ENCODE measurements at regions not wholly inside any gene's neighbourhood (a gene's known extent, or its start where the extent isn't known, plus 50 kb on each side); places are given as distances from the start of the nearest gene placed in this dataset.

- no peak for TF ChIP-seq POLR2AphosphoS5 (IDR thresholded peaks at IDR 0.05; ENCODE audit: low read depth)
- no peak for TF ChIP-seq GABPA (IDR thresholded peaks at IDR 0.05; ENCODE audit: low read depth)
- TF ChIP-seq, protein P1, sequence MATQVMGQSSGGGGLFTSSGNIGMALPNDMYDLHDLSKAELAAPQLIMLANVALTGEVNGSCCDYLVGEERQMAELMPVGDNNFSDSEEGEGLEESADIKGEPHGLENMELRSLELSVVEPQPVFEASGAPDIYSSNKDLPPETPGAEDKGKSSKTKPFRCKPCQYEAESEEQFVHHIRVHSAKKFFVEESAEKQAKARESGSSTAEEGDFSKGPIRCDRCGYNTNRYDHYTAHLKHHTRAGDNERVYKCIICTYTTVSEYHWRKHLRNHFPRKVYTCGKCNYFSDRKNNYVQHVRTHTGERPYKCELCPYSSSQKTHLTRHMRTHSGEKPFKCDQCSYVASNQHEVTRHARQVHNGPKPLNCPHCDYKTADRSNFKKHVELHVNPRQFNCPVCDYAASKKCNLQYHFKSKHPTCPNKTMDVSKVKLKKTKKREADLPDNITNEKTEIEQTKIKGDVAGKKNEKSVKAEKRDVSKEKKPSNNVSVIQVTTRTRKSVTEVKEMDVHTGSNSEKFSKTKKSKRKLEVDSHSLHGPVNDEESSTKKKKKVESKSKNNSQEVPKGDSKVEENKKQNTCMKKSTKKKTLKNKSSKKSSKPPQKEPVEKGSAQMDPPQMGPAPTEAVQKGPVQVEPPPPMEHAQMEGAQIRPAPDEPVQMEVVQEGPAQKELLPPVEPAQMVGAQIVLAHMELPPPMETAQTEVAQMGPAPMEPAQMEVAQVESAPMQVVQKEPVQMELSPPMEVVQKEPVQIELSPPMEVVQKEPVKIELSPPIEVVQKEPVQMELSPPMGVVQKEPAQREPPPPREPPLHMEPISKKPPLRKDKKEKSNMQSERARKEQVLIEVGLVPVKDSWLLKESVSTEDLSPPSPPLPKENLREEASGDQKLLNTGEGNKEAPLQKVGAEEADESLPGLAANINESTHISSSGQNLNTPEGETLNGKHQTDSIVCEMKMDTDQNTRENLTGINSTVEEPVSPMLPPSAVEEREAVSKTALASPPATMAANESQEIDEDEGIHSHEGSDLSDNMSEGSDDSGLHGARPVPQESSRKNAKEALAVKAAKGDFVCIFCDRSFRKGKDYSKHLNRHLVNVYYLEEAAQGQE (IDR thresholded peaks at IDR 0.05; ENCODE audit: insufficient replicate concordance, low read depth): no peak
- TF ChIP-seq, protein P2, sequence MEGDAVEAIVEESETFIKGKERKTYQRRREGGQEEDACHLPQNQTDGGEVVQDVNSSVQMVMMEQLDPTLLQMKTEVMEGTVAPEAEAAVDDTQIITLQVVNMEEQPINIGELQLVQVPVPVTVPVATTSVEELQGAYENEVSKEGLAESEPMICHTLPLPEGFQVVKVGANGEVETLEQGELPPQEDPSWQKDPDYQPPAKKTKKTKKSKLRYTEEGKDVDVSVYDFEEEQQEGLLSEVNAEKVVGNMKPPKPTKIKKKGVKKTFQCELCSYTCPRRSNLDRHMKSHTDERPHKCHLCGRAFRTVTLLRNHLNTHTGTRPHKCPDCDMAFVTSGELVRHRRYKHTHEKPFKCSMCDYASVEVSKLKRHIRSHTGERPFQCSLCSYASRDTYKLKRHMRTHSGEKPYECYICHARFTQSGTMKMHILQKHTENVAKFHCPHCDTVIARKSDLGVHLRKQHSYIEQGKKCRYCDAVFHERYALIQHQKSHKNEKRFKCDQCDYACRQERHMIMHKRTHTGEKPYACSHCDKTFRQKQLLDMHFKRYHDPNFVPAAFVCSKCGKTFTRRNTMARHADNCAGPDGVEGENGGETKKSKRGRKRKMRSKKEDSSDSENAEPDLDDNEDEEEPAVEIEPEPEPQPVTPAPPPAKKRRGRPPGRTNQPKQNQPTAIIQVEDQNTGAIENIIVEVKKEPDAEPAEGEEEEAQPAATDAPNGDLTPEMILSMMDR (IDR thresholded peaks at IDR 0.05; ENCODE audit: insufficient read depth, low read length): no peak
- TF ChIP-seq SPI1 (IDR thresholded peaks at IDR 0.05; ENCODE audit: borderline replicate concordance, low read depth): no peak
- Histone ChIP-seq H3K27ac (replicated peaks) (no peak overlapping the region), H3K4me3 (replicated peaks; ENCODE audit: insufficient read depth, low read length) (no peak overlapping the region), H3K27me3 (ENCODE audit: insufficient read depth, poor library complexity, severe bottlenecking) (peaks cover 2% of the 10 kb centered on the region)
- no peak for DNase-seq (ENCODE audit: low read depth in 1 of 2, low spot score in 1 of 2)
Measured at GRCh38 chr10:132997517-132998265, 55.3 kb upstream of the CFAP46 start.

GRCh38 chr10:132996603-132997343, 54.4 kb upstream of the CFAP46 start:
- Histone ChIP-seq H3K27me3 (ENCODE audit: insufficient read depth, poor library complexity, severe bottlenecking) (peaks cover 2% of the 10 kb centered on the region), H3K27ac (replicated peaks) (no peak overlapping the region), H3K4me3 (replicated peaks; ENCODE audit: insufficient read depth, low read length) (no peak overlapping the region)
- no peak for DNase-seq (ENCODE audit: low read depth in 1 of 2, low spot score in 1 of 2)
- TF ChIP-seq SPI1 (IDR thresholded peaks at IDR 0.05; ENCODE audit: borderline replicate concordance, low read depth) (no peak), GABPA (IDR thresholded peaks at IDR 0.05; ENCODE audit: low read depth) (no peak), POLR2AphosphoS5 (IDR thresholded peaks at IDR 0.05; ENCODE audit: low read depth) (no peak)
- TF ChIP-seq, protein P2 (IDR thresholded peaks at IDR 0.05; ENCODE audit: insufficient read depth, low read length): no peak
- TF ChIP-seq, protein P1 (IDR thresholded peaks at IDR 0.05; ENCODE audit: insufficient replicate concordance, low read depth): no peak

DNA sequence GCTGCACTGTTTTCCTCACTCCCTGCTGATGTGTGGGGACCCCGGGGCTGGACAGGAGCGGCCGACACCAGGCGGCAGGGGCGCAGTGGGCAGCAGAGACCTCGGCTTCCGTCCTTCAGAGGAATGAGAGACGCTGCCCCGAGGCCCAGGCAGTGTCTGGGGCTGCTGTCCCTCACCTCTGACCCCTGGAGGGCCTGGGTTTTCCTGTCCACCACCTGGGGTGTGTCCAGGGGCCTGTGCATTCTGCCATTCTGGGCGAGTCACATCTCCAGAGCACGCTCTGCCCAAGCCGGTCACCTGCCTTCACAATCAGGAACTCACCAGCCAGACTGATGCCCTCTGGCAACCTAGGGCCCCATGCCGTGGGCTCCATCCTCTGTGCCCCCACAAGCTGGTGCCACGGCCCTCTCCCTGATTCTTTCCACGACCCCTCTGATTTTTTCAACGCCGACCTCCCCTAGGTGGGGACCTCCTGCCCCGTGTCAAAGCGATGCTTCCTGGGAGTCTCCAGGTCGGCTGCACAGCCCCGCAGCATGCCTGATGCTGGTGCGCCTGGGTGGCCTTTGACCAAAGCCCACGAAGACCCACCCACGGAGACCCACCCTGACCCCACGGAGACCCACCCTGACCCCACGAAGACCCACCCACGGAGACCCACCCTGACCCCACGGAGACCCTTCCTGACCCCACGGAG, 53.7 kb upstream of the CFAP46 start:
- TF ChIP-seq SPI1 (IDR thresholded peaks at IDR 0.05; ENCODE audit: borderline replicate concordance, low read depth) (no peak), POLR2AphosphoS5 (IDR thresholded peaks at IDR 0.05; ENCODE audit: low read depth) (no peak), GABPA (IDR thresholded peaks at IDR 0.05; ENCODE audit: low read depth) (no peak)
- TF ChIP-seq, protein P1 (IDR thresholded peaks at IDR 0.05; ENCODE audit: insufficient replicate concordance, low read depth): no peak
- TF ChIP-seq, protein P2 (IDR thresholded peaks at IDR 0.05; ENCODE audit: insufficient read depth, low read length): no peak
- H3K27me3 ChIP-seq (ENCODE audit: insufficient read depth, poor library complexity, severe bottlenecking): no peaks in the 10 kb centered on the region

More for the DNA sequence above, 53.7 kb upstream of the CFAP46 start:
- Histone ChIP-seq H3K4me3 (replicated peaks; ENCODE audit: insufficient read depth, low read length) (no peak overlapping the region), H3K27ac (replicated peaks) (no peak overlapping the region)
- no peak for DNase-seq (ENCODE audit: low read depth in 1 of 2, low spot score in 1 of 2)
